IMR-90 (cell line): ENCODE measurements at regions not wholly inside any gene's neighbourhood (a gene's known extent, or its start where the extent isn't known, plus 50 kb on each side); places are given as distances from the start of the nearest gene placed in this dataset.
"Not testable (repeated sequence)": the region's sequence is repeated elsewhere in the genome, so short reads cannot be mapped to it uniquely, and the experiment has no call there.

ENCODE experiments used
- ATAC-seq: fragments of 200-7000 bp; cut with Tn5 transposase; 2 replicates; pipeline ENCODE4 v1.9.1; 2020; ENCODE audit warnings: low read depth, mild to moderate bottlenecking, moderate library complexity
- BruUV-seq: library from RNA; stranded (reverse); fragments of 400-500 nt; replicated peaks from 2 replicates; lab custom pipeline; 2021; lab: Mats Ljungman, UMichigan
- CTCF ChIA-PET: fragments of 300-600 bp; formaldehyde crosslinking; extraction: SDS; loops from one replicate; lab custom pipeline; 2021; ENCODE audit warnings: antibody characterized with exemption; lab: Yijun Ruan, JAX
- POLR2A ChIA-PET: fragments of 300-600 bp; sonication (Branson Sonifier 250); formaldehyde crosslinking; loops from one replicate; lab custom pipeline; 2022; ENCODE audit warnings: antibody characterized with exemption; ENCODE audit not compliant: unreplicated experiment; lab: Charles Lee
- DNase-seq: peaks from one replicate; pipeline ENCODE4 v3.0.0; 2013
- H2AFZ ChIP-seq: replicated peaks from 2 replicates; pipeline ENCODE3; 2013; ENCODE audit warnings: low read length, mild to moderate bottlenecking; ENCODE audit not compliant: poor library complexity
- H2AK5ac ChIP-seq: 2 replicates; pipeline ENCODE4 v1.6.1; 2013; ENCODE audit warnings: low read depth, low read length, inconsistent platforms
- H2AK9ac ChIP-seq: replicated peaks from 2 replicates; pipeline ENCODE3; 2013; ENCODE audit warnings: mild to moderate bottlenecking, low read depth, low read length, moderate library complexity; ENCODE audit not compliant: poor library complexity
- H2BK120ac ChIP-seq: 2 replicates; pipeline ENCODE4 v1.6.1; 2013; ENCODE audit warnings: low read depth, low read length, inconsistent platforms
- H2BK15ac ChIP-seq: 3 replicates; pipeline ENCODE4 v1.6.1; 2013; ENCODE audit warnings: low read depth, low read length, inconsistent platforms
- H2BK20ac ChIP-seq: 2 replicates; pipeline ENCODE4 v1.6.1; 2013; ENCODE audit warnings: low read depth, mild to moderate bottlenecking, inconsistent platforms, low read length, moderate library complexity
- H2BK5ac ChIP-seq: 2 replicates; pipeline ENCODE4 v1.6.1; 2013; ENCODE audit warnings: mild to moderate bottlenecking, low read depth, low read length, inconsistent platforms; ENCODE audit not compliant: poor library complexity, severe bottlenecking
- H3K14ac ChIP-seq: replicated peaks from 2 replicates; pipeline ENCODE4 v1.6.1; 2013; ENCODE audit warnings: low read depth, low read length, inconsistent platforms
- H3K18ac ChIP-seq: 2 replicates; pipeline ENCODE4 v1.6.1; 2013; ENCODE audit warnings: low read depth, low read length, control low read depth
- H3K23ac ChIP-seq: 2 replicates; pipeline ENCODE4 v1.6.1; 2013; ENCODE audit warnings: low read depth, low read length, inconsistent platforms
- H3K27ac ChIP-seq: 2 replicates; pipeline ENCODE4 v1.5.1; 2013; ENCODE audit warnings: mild to moderate bottlenecking, control low read depth, low read length; ENCODE audit not compliant: insufficient read depth
- H3K27me3 ChIP-seq: 2 replicates; pipeline ENCODE4 v1.6.1; 2013; ENCODE audit warnings: low read length; ENCODE audit not compliant: control insufficient read depth, insufficient read depth
- H3K36me3 ChIP-seq: 2 replicates; pipeline ENCODE4 v1.6.1; 2013; ENCODE audit warnings: low read length, mixed read lengths; ENCODE audit not compliant: control insufficient read depth, insufficient read depth
- H3K4ac ChIP-seq: 2 replicates; pipeline ENCODE4 v1.6.1; 2013; ENCODE audit warnings: low read depth, low read length, inconsistent platforms
- H3K4me1 ChIP-seq: 2 replicates; pipeline ENCODE4 v1.6.1; 2013; ENCODE audit warnings: low read length, mixed read lengths; ENCODE audit not compliant: control insufficient read depth, insufficient read depth
- H3K4me2 ChIP-seq: 2 replicates; pipeline ENCODE4 v1.6.1; 2013; ENCODE audit warnings: low read depth, mild to moderate bottlenecking, control low read depth, low read length, moderate library complexity
- H3K4me3 ChIP-seq: 2 replicates; pipeline ENCODE4 v1.5.1; 2013; ENCODE audit warnings: low read depth, mild to moderate bottlenecking, control low read depth, low read length, moderate library complexity; ENCODE audit not compliant: insufficient read depth
- H3K56ac ChIP-seq: 2 replicates; pipeline ENCODE4 v1.6.1; 2013; ENCODE audit warnings: low read length, inconsistent platforms; ENCODE audit not compliant: insufficient read depth; ENCODE audit errors: extremely low read depth
- H3K79me1 ChIP-seq, 2 experiments: 2 replicates each; pipeline ENCODE4 v1.6.1; 2013; ENCODE audit warnings: low read length in 2 of 2, inconsistent platforms in 1 of 2, low read depth in 1 of 2
- H3K9ac ChIP-seq: 2 replicates; pipeline ENCODE4 v1.6.1; 2013; ENCODE audit warnings: low read depth, low read length, control low read depth
- H3K9me1 ChIP-seq: 2 replicates; pipeline ENCODE4 v1.6.1; 2013; ENCODE audit warnings: low read length, inconsistent platforms; ENCODE audit not compliant: insufficient read depth
- H3K9me3 ChIP-seq: 2 replicates; pipeline ENCODE4 v1.6.1; 2013; ENCODE audit warnings: low read length; ENCODE audit not compliant: control insufficient read depth, insufficient read depth
- H4K20me1 ChIP-seq: 2 replicates; pipeline ENCODE4 v1.6.1; 2013; ENCODE audit warnings: low read length, inconsistent platforms; ENCODE audit not compliant: insufficient read depth
- H4K5ac ChIP-seq: 2 replicates; pipeline ENCODE4 v1.6.1; 2013; ENCODE audit warnings: mild to moderate bottlenecking, low read depth, low read length, control low read depth
- H4K8ac ChIP-seq, 2 experiments: 2 replicates each; pipeline ENCODE4 v1.6.1; 2013; ENCODE audit warnings: low read depth in 2 of 2, low read length in 2 of 2, control low read depth in 1 of 2, inconsistent platforms in 1 of 2
- H4K91ac ChIP-seq: 2 replicates; pipeline ENCODE4 v1.6.1; 2013; ENCODE audit warnings: low read depth, low read length, inconsistent platforms; ENCODE audit not compliant: insufficient read depth
- CEBPB ChIP-seq: IDR thresholded peaks from 2 replicates; pipeline ENCODE4 v1.6.1; 2012; ENCODE audit warnings: low read depth, low read length, improper control_type of control experiment
- MAFK ChIP-seq: IDR thresholded peaks from 2 replicates; pipeline ENCODE4 v1.6.1; 2012; ENCODE audit warnings: low read depth, low read length, improper control_type of control experiment
- MXI1 ChIP-seq: IDR thresholded peaks from 2 replicates; pipeline ENCODE4 v1.6.1; 2012; ENCODE audit warnings: low read depth, mild to moderate bottlenecking, low read length, moderate library complexity, borderline replicate concordance
- RAD21 ChIP-seq: IDR thresholded peaks from 2 replicates; pipeline ENCODE4 v1.6.1; 2012; ENCODE audit warnings: low read length, improper control_type of control experiment
- RCOR1 ChIP-seq: IDR thresholded peaks from 2 replicates; pipeline ENCODE4 v1.6.1; 2012; ENCODE audit warnings: mild to moderate bottlenecking, low read length, improper control_type of control experiment; ENCODE audit not compliant: insufficient replicate concordance
- SMC3 ChIP-seq: fragments of 150-350 bp; IDR thresholded peaks from 2 replicates; pipeline ENCODE4 v1.6.1; 2016; ENCODE audit warnings: low read depth, mild to moderate bottlenecking, antibody characterized with exemption, low read length, moderate library complexity
- WGBS, 2 experiments: methylation state at CpG; one replicate each; pipeline versions ENCODE4 v1.1.5 to v1.1.7; 2013; ENCODE audit warnings: missing lambda C conversion rate in 2 of 2; ENCODE audit not compliant: insufficient read length in 1 of 2; ENCODE audit errors: extremely low coverage in 2 of 2; 5-methylcytosine and 5-hydroxymethylcytosine counted together
- dilution Hi-C: fragments of 300-500 bp; cut with HindIII; formaldehyde crosslinking; loops from one replicate; pipeline ENCODE4 v1.14.3; 2018; ENCODE audit warnings: low sequenced_read_pairs; ENCODE audit not compliant: unreplicated experiment
- in situ Hi-C: fragments of 300-500 bp; cut with MboI; formaldehyde crosslinking; loops from 3 replicates; pipeline ENCODE4 v1.14.3; 2019; ENCODE audit warnings: low sequenced_read_pairs, inconsistent platforms, mixed read lengths
- intact Hi-C: fragments of 100-400 bp; cut with micrococcal nuclease; formaldehyde crosslinking; loops from 2 replicates; pipeline ENCODE4 v1.10.0; 2022
- TF ChIP-seq, protein P1 (sequence below): fragments of 150-350 bp; IDR thresholded peaks from 2 replicates; pipeline ENCODE4 v1.6.1; 2016; ENCODE audit warnings: low read depth, mild to moderate bottlenecking, low read length, moderate library complexity, borderline replicate concordance
- TF ChIP-seq, protein P2 (sequence below): fragments of 150-350 bp; IDR thresholded peaks from 2 replicates; pipeline ENCODE4 v1.6.1; 2017; ENCODE audit warnings: mild to moderate bottlenecking, antibody characterized with exemption, low read length, low read depth

DNA sequence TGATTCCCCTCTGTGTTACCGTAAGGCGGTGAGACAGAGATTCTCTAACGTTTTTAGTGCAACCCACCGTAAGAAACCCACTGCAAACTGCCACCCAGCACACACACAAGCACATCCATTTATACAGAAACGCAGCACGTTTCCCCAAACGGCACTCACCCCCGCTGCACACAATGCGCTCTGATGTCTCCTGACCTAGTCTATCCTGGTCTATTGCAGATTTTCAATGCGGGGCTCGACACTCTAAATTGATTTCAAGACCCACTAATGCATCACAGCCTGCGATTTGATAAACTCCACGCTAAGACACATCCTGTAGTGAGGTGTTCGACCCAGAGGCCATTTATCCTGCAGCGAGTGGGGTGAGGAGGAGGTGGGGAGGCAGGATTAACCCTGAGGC is 63.7 kb upstream of the SULF2 start:
- no peaks in the 10 kb centered on the region for H3K9me3 ChIP-seq
- H2AK9ac ChIP-seq, result no peak overlapping the region
- H3K79me1 ChIP-seq, result no peaks in the 10 kb centered on the region
- H2BK5ac ChIP-seq, result no peak overlapping the region
- no peak overlapping the region for H2BK120ac ChIP-seq
- H3K27me3 ChIP-seq, result no peaks in the 10 kb centered on the region; the same call in 1 of the 2 replicates
- no peak overlapping the region for H4K91ac ChIP-seq
- no peaks in the 10 kb centered on the region for H3K36me3 ChIP-seq
- H3K18ac ChIP-seq, result no peak overlapping the region
- no peak overlapping the region for H2BK20ac ChIP-seq
- H4K8ac ChIP-seq, result no peak overlapping the region
- intact Hi-C loops (no loop called here), dilution Hi-C loops (no loop called here), in situ Hi-C loops (loop anchor here (10.0 kb wide), 1 partner anchor 46 kb away; no protein-coding TSS in a partner anchor)
- no TSS peak for BruUV-seq
- ATAC-seq (no peak), DNase-seq (no peak)
- H3K14ac ChIP-seq, result no peak overlapping the region
- H2AFZ ChIP-seq, result no peak overlapping the region
- no peak overlapping the region for H4K5ac ChIP-seq
- no peaks in the 10 kb centered on the region for H4K20me1 ChIP-seq
- H3K9me1 ChIP-seq, result no peaks in the 10 kb centered on the region
- H3K4me2 ChIP-seq, result no peak overlapping the region
- CTCF ChIA-PET, result no interaction called here
- H3K4me3 ChIP-seq, result no peak overlapping the region
- no peak overlapping the region for H3K23ac ChIP-seq
- no peak overlapping the region for H2BK15ac ChIP-seq
- H3K56ac ChIP-seq, result no peak overlapping the region
- no peak overlapping the region for H2AK5ac ChIP-seq
- no peak for TF ChIP-seq RAD21
- TF ChIP-seq MXI1, result no peak
- no peak for TF ChIP-seq MAFK
- TF ChIP-seq, protein P1, sequence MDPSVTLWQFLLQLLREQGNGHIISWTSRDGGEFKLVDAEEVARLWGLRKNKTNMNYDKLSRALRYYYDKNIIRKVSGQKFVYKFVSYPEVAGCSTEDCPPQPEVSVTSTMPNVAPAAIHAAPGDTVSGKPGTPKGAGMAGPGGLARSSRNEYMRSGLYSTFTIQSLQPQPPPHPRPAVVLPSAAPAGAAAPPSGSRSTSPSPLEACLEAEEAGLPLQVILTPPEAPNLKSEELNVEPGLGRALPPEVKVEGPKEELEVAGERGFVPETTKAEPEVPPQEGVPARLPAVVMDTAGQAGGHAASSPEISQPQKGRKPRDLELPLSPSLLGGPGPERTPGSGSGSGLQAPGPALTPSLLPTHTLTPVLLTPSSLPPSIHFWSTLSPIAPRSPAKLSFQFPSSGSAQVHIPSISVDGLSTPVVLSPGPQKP, result no peak
- no peak for TF ChIP-seq SMC3
- TF ChIP-seq CEBPB, result no peak
- TF ChIP-seq, protein P2, sequence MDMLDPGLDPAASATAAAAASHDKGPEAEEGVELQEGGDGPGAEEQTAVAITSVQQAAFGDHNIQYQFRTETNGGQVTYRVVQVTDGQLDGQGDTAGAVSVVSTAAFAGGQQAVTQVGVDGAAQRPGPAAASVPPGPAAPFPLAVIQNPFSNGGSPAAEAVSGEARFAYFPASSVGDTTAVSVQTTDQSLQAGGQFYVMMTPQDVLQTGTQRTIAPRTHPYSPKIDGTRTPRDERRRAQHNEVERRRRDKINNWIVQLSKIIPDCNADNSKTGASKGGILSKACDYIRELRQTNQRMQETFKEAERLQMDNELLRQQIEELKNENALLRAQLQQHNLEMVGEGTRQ, result no peak
- no peak for TF ChIP-seq RCOR1
- 78% methylated on average over 5 of the region's 15 CpGs; no CpG with 5 or more reads in 1 of the 2 experiments for WGBS, 2 experiments
- H3K4ac ChIP-seq, result no peak overlapping the region
- no peaks in the 10 kb centered on the region for H3K4me1 ChIP-seq
- no peak overlapping the region for H3K9ac ChIP-seq
- POLR2A ChIA-PET, result no interaction called here
- no peak overlapping the region for H3K27ac ChIP-seq

DNA sequence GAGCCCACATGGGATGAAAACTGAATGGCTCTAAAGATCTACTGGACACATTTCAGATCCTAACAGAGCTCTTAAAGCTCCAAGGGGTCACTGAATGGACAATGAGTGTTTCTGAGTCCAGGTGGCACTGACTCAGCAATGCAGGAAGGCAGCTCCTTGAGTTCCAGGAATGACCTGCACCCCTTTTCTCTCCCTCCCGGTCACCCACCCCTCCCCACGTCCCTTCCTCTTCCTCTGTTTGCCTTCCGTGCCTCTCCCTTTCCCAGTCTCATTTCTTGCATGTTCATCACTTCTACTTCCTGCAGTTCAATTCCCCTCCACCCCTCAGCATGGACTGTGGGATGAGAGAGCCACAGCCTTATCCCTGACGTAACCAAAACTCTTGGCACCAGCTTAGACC is 63.3 kb upstream of the SULF2 start:
- dilution Hi-C loops, H3K23ac ChIP-seq, H4K20me1 ChIP-seq, ATAC-seq, BruUV-seq, H3K14ac ChIP-seq, H4K8ac ChIP-seq, H2AFZ ChIP-seq, H2BK5ac ChIP-seq, H3K56ac ChIP-seq, H3K9me1 ChIP-seq, H4K91ac ChIP-seq, H3K4ac ChIP-seq, H2BK20ac ChIP-seq, H3K27me3 ChIP-seq, H2AK9ac ChIP-seq, H2BK15ac ChIP-seq, H3K4me2 ChIP-seq, POLR2A ChIA-PET, H3K79me1 ChIP-seq, H3K27ac ChIP-seq, H3K4me1 ChIP-seq, H3K4me3 ChIP-seq, H3K9ac ChIP-seq, H3K36me3 ChIP-seq, H3K9me3 ChIP-seq, H4K5ac ChIP-seq, H2BK120ac ChIP-seq, H3K18ac ChIP-seq, DNase-seq, intact Hi-C loops, H2AK5ac ChIP-seq, CTCF ChIA-PET: not testable (repeated sequence)
- 27% methylated on average over 2 of the region's 4 CpGs; no CpG with 5 or more reads in 1 of the 2 experiments for WGBS, 2 experiments
- in situ Hi-C loops, result loop anchor here (10.0 kb wide), 1 partner anchor 46 kb away; no protein-coding TSS in a partner anchor
